ENCODE measurements at regions not wholly inside any gene's neighbourhood (a gene's known extent, or its start where the extent isn't known, plus 50 kb on each side); places are given as distances from the start of the nearest gene placed in this dataset.

- TF ChIP-seq POLR2A (IDR thresholded peaks at IDR 0.05) (no peak), CTCF (IDR thresholded peaks at IDR 0.05) (no peak)
Observed at GRCh38 chr6:94124333-94124732, 705.0 kb upstream of the EPHA7 start.
